GM19463 (cell line): ENCODE measurements at regions not wholly inside any gene's neighbourhood (a gene's known extent, or its start where the extent isn't known, plus 50 kb on each side); places are given as distances from the start of the nearest gene placed in this dataset.

Experiments
- ATAC-seq: cut with Tn5 transposase; IDR thresholded peaks from one replicate; pipeline ENCODE4 v1.9.1; 2021; ENCODE audit warnings: mild to moderate bottlenecking, moderate library complexity; ENCODE audit not compliant: unreplicated experiment

- ATAC-seq = no peak
Measured at GRCh38 chr1:80413969-80414368, 1386.8 kb upstream of the ADGRL2 start.

DNA sequence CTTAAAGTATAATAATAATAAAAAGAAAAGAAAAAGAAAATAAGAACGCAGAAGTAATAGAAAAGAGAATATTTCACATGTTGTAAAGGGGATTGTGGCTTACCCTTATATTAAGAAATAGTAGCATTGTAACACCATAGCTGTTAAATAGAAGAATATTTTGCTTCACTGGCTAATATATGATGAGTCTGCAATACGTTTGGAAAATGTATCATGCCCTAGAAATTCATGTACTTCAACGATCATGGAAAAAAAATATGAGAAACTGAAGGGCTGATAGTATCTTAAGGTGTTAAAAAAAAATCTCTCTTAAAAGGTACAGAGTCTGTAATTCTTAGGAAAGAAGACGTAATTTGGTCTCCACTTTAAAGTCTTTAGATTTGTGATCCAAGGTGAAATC, 1390.5 kb upstream of the ADGRL2 start:
- ATAC-seq = no peak

- no peak for ATAC-seq
Measured at GRCh38 chr1:80403471-80403893, 1397.0 kb upstream of the ADGRL4 start.

- no peak for ATAC-seq
Measured at GRCh38 chr1:80402625-80403024, 1396.1 kb upstream of the ADGRL4 start.

- ATAC-seq = no peak
Measured at GRCh38 chr1:80401757-80402156, 1395.2 kb upstream of the ADGRL4 start.

DNA sequence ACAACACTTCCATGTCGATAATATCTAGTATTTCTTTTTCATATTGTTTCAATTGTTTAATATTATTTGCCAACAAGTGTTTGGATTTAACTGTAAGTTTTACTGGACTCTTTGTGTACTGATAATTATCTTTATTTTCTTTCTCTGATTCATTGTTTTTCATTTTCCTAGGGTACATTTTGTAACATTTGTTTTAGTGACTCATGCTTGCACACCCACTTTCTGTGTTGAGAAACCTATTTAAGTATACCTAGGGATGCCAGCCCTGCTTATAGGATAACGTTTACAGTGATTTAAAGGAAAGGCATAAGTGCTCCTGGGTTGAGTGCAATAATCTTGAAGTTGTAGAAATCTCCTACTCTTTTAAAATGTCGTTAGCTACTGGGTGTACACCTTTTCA, 1386.0 kb upstream of the ADGRL4 start:
- ATAC-seq = no peak

DNA sequence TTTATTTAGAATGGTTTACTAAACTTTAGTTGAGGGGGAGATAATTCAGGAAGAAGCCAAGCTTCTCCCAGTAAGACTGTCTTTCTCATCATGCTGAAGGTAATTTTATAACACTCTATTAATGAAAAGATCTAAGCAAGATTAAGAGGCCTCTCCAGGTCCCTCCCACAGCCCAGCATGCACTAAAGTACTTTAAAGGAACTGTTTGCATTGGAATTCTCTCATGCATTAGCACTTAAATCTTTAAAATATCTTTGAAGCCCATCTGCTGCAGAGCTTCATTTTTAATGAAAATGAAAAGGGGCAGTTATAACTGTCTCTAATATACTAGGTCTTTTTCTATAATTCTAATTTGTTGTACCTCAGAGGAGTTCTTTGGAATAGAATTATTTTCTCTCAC, 1379.1 kb upstream of the ADGRL4 start:
- ATAC-seq = no peak

- ATAC-seq = no peak
Measured at GRCh38 chr1:80384959-80385358, 1378.4 kb upstream of the ADGRL4 start.

- ATAC-seq = no peak
Measured at GRCh38 chr1:80384083-80384830, 1377.7 kb upstream of the ADGRL4 start.

DNA sequence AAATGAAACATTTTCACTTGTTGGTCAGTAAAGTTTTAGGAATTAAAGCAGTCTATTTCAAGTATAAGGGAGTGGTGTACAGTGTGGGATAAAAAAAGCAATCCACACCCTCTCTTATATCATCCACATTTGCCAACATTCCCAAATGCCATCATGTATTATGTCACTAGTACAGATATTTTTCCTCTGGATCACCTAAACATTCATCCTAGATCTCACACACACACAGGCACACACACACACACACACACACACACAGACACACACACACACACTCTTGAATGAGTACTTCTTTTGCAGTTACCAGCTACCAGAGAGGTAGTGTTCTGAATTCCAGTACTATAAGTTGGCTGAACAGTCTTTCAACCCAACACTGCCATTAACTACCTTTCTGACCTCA, 1369.1 kb upstream of the ADGRL4 start:
- no peak for ATAC-seq

DNA sequence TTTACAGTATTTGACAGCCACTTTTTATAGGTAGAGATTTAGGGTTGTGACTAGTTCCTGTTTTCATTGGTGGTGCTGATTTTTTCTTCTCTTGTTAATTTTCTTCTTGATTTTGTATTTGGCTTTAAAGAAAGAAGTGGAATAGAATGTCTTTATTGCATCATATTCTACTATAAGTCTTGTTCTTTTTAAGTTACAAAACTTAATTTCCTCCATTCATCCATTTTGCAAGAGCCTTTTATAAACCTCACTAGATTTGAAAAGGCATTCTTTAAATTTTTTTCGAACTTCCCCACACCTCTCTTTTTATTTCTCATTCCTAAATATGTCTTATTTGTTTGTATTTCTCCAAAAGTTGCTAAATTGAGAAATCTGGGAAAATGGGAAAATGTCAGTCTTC, 1368.6 kb upstream of the ADGRL4 start:
- ATAC-seq = no peak

GRCh38 chr1:80369780-80370179, 1363.2 kb upstream of the ADGRL4 start:
- no peak for ATAC-seq

DNA sequence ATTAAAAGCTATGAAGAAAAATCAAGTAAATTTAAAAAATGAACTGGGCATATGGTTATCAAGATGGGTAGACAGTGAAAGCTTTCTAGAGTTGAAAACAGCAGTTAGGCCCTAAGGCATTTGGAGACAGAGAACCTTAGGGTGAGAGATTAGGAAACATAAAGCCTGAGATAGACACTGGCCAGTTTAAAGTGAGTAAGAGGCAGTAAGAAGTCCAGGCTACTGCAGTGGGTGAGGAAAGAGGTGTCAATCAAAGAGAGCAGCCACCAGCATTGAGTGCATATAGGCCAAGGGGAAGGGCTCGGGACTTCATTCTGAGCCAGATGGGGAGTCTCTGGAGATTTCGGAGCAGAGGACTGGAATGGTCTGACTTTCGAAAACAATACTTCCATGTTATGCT, 1360.5 kb upstream of the ADGRL4 start:
- ATAC-seq = no peak

DNA sequence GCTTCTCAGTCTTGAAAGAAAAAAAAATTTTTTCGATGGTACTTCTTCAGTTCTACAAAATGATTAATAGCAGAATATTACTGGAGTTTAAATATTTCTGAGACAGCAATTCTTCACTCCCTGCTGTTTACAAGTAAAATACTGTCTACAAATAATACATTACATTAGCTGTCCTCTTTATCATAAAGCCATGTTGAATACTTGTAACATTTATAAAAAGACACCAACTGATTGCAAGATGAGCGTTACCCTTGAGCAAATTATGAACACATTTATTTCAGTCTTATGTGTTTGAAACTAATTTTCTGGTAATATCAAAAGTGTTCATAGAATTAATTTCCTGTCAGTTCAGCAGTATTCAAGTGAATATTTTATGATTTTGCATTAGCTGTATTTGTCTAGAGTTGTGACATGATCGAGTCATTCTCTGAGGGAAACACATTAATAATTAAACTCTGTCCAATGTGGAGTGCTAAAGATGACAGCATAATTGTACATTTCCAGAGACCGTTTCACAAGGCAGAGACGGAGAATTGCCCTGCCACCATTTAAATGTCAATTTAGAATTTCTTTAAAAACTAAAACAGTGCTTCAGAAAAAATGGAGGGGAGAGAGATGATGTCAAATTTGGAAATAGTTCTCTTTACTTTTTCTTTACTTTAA, 1359.0 kb upstream of the ADGRL4 start:
- ATAC-seq = no peak

- ATAC-seq = no peak
Measured at GRCh38 chr1:80363689-80364475, 1357.4 kb upstream of the ADGRL4 start.

DNA sequence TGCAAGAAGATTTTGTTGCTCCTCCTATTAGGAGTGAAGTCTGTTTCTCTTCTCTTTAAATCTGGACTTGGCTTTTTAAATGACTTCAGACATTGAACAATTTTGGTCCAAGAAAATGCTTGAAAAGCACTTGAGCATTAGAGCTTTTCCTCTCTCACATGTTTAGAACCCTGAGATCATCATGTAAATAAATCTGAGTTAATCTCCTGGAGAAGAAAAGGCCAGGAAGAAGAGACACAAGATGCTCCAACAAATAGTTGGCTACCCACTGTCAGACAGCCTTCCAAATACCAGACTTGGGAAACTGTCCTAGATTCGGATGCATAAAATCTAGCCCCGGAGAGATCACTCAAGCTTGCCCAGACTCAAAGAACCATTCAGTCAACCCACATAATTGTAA, 1353.1 kb upstream of the ADGRL4 start:
- no peak for ATAC-seq

- ATAC-seq = no peak
Measured at GRCh38 chr1:80349218-80349617, 1342.7 kb upstream of the ADGRL4 start.

DNA sequence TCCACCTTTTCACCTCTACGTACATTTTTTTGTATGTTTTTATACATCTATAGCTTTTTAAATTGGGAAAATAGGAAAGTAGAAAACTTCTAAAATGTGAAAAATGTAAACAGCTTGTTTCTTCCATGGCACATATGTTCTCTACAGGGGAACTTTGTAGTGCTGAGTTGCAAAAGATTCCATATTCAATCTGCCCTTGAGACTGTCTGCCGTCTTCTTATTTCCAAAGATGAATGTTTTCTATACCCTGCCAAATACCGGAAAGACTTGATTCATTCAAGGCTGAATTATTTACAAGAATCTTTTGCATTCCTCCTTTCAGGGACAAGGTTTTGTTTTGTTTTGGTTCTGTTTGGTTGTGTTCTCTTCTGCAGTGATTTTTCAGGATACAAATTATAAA, 1334.5 kb upstream of the ADGRL4 start:
- ATAC-seq = no peak

DNA sequence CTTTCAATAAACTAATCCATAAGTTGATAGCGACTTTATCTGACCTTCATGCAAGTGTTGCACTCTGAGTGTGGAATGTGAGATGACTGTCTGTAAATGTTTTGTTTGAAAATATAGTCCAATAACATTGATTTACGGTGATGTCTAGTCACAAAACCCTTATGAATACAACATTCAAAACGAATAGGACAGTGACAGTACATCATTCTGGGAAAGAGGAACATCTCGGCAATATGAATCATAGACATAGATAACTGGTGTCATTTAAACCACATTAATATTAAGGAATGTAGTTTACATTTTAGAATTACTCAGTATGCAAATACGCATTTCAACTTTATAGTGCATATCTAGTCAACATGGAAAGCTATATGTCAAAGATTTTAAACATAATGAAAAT, 1311.6 kb upstream of the ADGRL4 start:
- no peak for ATAC-seq

GRCh38 chr1:80310703-80311245, 1304.2 kb upstream of the ADGRL4 start:
- no peak for ATAC-seq

- no peak for ATAC-seq
Measured at GRCh38 chr1:80305466-80305865, 1298.9 kb upstream of the ADGRL4 start.

DNA sequence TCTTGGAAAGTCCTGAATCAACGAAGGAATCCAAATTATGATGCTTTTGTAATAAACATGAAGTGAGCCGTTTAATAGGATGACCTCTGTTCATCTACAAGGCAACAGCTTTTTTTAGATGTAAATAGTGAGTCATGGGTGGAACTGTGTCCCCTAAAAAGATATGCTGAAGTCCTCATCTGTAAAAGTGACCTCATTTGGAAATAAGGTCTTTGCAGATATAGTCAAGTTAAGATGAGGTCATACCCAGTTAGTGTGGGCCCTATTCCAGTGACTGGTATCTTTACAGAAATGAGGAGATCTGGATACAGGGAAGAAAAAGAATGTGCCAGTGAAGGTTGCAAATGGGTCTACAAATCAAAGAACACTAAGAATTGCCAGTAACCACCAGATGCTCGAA, 1287.3 kb upstream of the ADGRL4 start:
- no peak for ATAC-seq
